HCT116 (cell line): ENCODE measurements at regions not wholly inside any gene's neighbourhood (a gene's known extent, or its start where the extent isn't known, plus 50 kb on each side); places are given as distances from the start of the nearest gene placed in this dataset.
A peak's percentile ranks its signal among the peaks of the same experiment; 100 is the strongest.

ENCODE experiments used
- ATAC-seq: fragments of 200-7000 bp; cut with Tn5 transposase; 2 replicates; pipeline ENCODE4 v1.9.1; 2020; ENCODE audit warnings: mild to moderate bottlenecking, moderate library complexity
- BruUV-seq: library from RNA; stranded (reverse); fragments of 400-500 nt; replicated peaks from 2 replicates; lab custom pipeline; 2021; lab: Mats Ljungman, UMichigan
- CTCF ChIA-PET: fragments of 300-600 bp; sonication (Branson Sonifier 250); formaldehyde crosslinking; loops from one replicate; lab custom pipeline; 2021; ENCODE audit warnings: antibody characterized with exemption; lab: Charles Lee
- POLR2A ChIA-PET: fragments of 300-600, 350-600 bp; sonication (Branson Sonifier 250); formaldehyde crosslinking; loops from one replicate; lab custom pipeline; 2021; ENCODE audit warnings: antibody characterized with exemption; lab: Charles Lee
- RAD21 ChIA-PET, 2 experiments: fragments of 300-600 bp; sonication (Branson Sonifier 250); formaldehyde crosslinking; loops; one replicate each; lab custom pipeline; 2023; ENCODE audit warnings: low total read pairs in 2 of 2; ENCODE audit not compliant: uncharacterized antibody in 2 of 2, unreplicated experiment in 2 of 2, low non-redundant PET in 1 of 2; lab: Charles Lee
- DNase-seq: peaks from one replicate; pipeline ENCODE4 v3.0.0-alpha.2; 2010; ENCODE audit warnings: low read depth, low spot score
- H2AFZ ChIP-seq: fragments of 200-600 bp; shearing (Covaris generic), sonication (generic); 2 replicates; pipeline ENCODE4 v1.6.1; 2017; ENCODE audit warnings: low read depth, mixed run types, mixed read lengths, antibody characterized with exemption, low read length; ENCODE audit not compliant: poor library complexity, severe bottlenecking
- H3K27ac ChIP-seq: 2 replicates; pipeline ENCODE4 v1.5.1; 2012; ENCODE audit warnings: low read depth, low read length
- H3K27me3 ChIP-seq: fragments of 200-600 bp; sonication (generic); 2 replicates; pipeline ENCODE4 v1.6.1; 2016; ENCODE audit warnings: mixed run types, low read length, mixed read lengths; ENCODE audit not compliant: insufficient read depth
- H3K36me3 ChIP-seq, 2 experiments: fragments of 200-500 bp in 1 of 2; fragments of 200-600 bp in 1 of 2; sonication (Bioruptor generic) in 1 of 2; sonication (generic) in 1 of 2; 2 replicates each; pipeline versions ENCODE4 v1.5.1 to v1.6.1; 2014 to 2016; ENCODE audit warnings: low read length in 2 of 2, inconsistent platforms in 1 of 2, mixed read lengths in 1 of 2, mixed run types in 1 of 2; ENCODE audit not compliant: insufficient read depth in 2 of 2, control insufficient read depth in 1 of 2
- H3K4me1 ChIP-seq, 2 experiments: fragments of 200-600 bp in 1 of 2; sonication (generic) in 1 of 2; 2 replicates each; pipeline versions ENCODE4 v1.5.1 to v1.6.1; 2012 to 2017; ENCODE audit warnings: low read length in 2 of 2, inconsistent platforms in 1 of 2, mild to moderate bottlenecking in 1 of 2, mixed read lengths in 1 of 2, mixed run types in 1 of 2, moderate library complexity in 1 of 2; ENCODE audit not compliant: insufficient read depth in 2 of 2, control insufficient read depth in 1 of 2
- H3K4me2 ChIP-seq: fragments of 200-600 bp; sonication (generic); 2 replicates; pipeline ENCODE4 v1.6.1; 2017; ENCODE audit warnings: mixed run types, low read length, mixed read lengths
- H3K4me3 ChIP-seq, 2 experiments: fragments of 200-600 bp in 1 of 2; sonication (generic) in 1 of 2; replicated peaks in 1 of 2; 2 replicates each; pipeline ENCODE4 v1.5.1; 2011 to 2016; ENCODE audit warnings: low read length in 2 of 2, control low read depth in 1 of 2, low read depth in 1 of 2, mild to moderate bottlenecking in 1 of 2, mixed read lengths in 1 of 2, mixed run types in 1 of 2
- H3K79me2 ChIP-seq: fragments of 200-600 bp; sonication (generic); 2 replicates; pipeline ENCODE4 v1.6.1; 2017; ENCODE audit warnings: mild to moderate bottlenecking, mixed run types, low read length, moderate library complexity, mixed read lengths; ENCODE audit not compliant: insufficient read depth
- H3K9ac ChIP-seq: fragments of 200-600 bp; sonication (generic); 2 replicates; pipeline ENCODE4 v1.6.1; 2016; ENCODE audit warnings: low read length, mixed read lengths
- H3K9me2 ChIP-seq: fragments of 200-600 bp; sonication (generic), shearing (Covaris generic); 2 replicates; pipeline ENCODE4 v1.6.1; 2017; ENCODE audit warnings: mixed run types, mild to moderate bottlenecking, moderate library complexity; ENCODE audit not compliant: insufficient read depth
- H3K9me3 ChIP-seq, 2 experiments: fragments of 200-500 bp in 1 of 2; fragments of 200-600 bp in 1 of 2; sonication (Bioruptor generic) in 1 of 2; sonication (generic) in 1 of 2; 2 replicates each; pipeline ENCODE4 v1.6.1; 2014 to 2017; ENCODE audit warnings: low read length in 2 of 2, mixed read lengths in 2 of 2, inconsistent platforms in 1 of 2, low read depth in 1 of 2, mild to moderate bottlenecking in 1 of 2, mixed run types in 1 of 2, moderate library complexity in 1 of 2; ENCODE audit not compliant: control insufficient read depth in 1 of 2, insufficient read depth in 1 of 2
- H4K20me1 ChIP-seq: fragments of 200-600 bp; sonication (generic), shearing (Covaris generic); 2 replicates; pipeline ENCODE4 v1.6.1; 2017; ENCODE audit warnings: mixed run types, mild to moderate bottlenecking, moderate library complexity; ENCODE audit not compliant: insufficient read depth
- POLR2AphosphoS5 ChIP-seq: IDR thresholded peaks from 2 replicates; pipeline ENCODE4 v1.6.1; 2011; ENCODE audit warnings: mild to moderate bottlenecking, low read depth, low read length, moderate library complexity
- SP1 ChIP-seq: IDR thresholded peaks from 2 replicates; pipeline ENCODE4 v1.6.1; 2012; ENCODE audit warnings: low read depth
- TCF7L2 ChIP-seq: IDR thresholded peaks from 2 replicates; pipeline ENCODE4 v1.7.0; 2011; ENCODE audit warnings: borderline replicate concordance, inconsistent platforms; ENCODE audit not compliant: insufficient read depth, insufficient read length; ENCODE audit errors: extremely low read depth
- intact Hi-C: fragments of 100-400 bp; cut with micrococcal nuclease; formaldehyde crosslinking; loops from 2 replicates; pipeline ENCODE4 v1.10.0; 2022
- TF ChIP-seq, protein P1 (sequence below): IDR thresholded peaks from 2 replicates; pipeline ENCODE4 v1.6.1; 2011; ENCODE audit warnings: mild to moderate bottlenecking, low read length, moderate library complexity; ENCODE audit not compliant: insufficient replicate concordance; ENCODE audit errors: extremely low read depth

DNA sequence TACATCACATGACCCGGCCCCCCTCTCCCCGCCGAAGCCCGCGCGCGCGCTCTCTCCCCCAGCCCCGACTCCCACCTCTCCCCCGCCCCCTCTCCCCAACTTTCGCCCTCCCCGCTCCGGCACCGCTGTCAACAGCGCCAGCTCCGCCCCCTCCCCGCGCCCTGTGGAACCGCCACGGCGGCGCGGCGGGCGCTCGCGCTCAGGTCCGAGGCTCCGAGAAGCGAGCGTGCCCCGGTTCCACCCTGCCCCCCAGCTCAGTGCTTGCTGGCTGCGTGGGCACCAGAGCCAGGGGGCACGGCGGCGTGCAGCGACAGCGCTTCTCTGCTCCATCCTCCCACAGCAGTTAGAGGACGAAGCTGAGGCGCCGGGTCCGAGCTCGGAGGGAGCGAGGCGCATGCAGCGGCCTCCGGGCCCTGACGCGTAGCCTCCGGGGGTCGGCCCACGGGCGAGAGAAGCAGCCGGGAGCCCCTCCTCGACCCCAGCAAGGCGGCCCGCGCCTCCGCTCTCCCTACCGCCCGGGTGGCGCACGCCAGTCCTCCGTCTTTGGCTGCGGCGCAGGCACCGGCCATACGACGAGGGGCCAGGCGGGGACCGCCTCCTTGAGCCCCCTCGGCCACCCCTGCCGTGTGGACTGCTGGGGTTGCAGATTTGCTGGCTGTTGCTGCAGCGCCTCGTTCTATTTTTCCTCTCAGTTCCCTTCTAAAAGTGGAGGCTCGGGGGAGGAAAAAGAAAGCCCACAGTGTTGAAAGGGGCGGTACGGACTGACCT is 109.5 kb downstream of the KCNRG start:
- ChIA-PET RAD21 (interaction anchor here (0.6 to 0.8 kb wide), 2 partner anchors 128 to 332 kb away, joined by 4 to 5 read pairs; partner anchors contain the start of gene TRIM13 (in 1 of the 2)), POLR2A (interaction anchor here (0.8 to 2.7 kb wide), 3 partner anchors 23 to 128 kb away, joined by 3 to 11 read pairs (median 3); partner anchors contain the start of gene TRIM13), CTCF (interaction anchor here (0.6 to 1.1 kb wide), 3 partner anchors 42 to 788 kb away, joined by 3 to 6 read pairs (median 3); no protein-coding TSS in a partner anchor)
- Histone ChIP-seq H3K4me3 (peak overlapping the region; percentile 52 to 76), H3K27ac (peak overlapping the region; percentile 99), H3K4me2 (peak overlapping the region; percentile 80), H3K9me2 (no peaks in the 10 kb centered on the region), H3K27me3 (no peaks in the 10 kb centered on the region), H2AFZ (no peak overlapping the region), H3K9me3 (no peaks in the 10 kb centered on the region), H3K79me2 (peaks cover 13% of the 10 kb centered on the region), H4K20me1 (no peaks in the 10 kb centered on the region), H3K36me3 (no peaks in the 10 kb centered on the region), H3K9ac (peak overlapping the region; percentile 80), H3K4me1 (peaks cover 17 to 34% of the 10 kb centered on the region in 2 experiments)
- intact Hi-C loops: loop anchor here (2.0 to 10.0 kb wide), 2 partner anchors 42 to 130 kb away; partner anchors contain the start of gene TRIM13
- no peak for TF ChIP-seq SP1
- no peak for TF ChIP-seq TCF7L2
- TF ChIP-seq POLR2AphosphoS5: peak; percentile 44; the same call in 1 of the 2 replicates
- TF ChIP-seq, protein P1, sequence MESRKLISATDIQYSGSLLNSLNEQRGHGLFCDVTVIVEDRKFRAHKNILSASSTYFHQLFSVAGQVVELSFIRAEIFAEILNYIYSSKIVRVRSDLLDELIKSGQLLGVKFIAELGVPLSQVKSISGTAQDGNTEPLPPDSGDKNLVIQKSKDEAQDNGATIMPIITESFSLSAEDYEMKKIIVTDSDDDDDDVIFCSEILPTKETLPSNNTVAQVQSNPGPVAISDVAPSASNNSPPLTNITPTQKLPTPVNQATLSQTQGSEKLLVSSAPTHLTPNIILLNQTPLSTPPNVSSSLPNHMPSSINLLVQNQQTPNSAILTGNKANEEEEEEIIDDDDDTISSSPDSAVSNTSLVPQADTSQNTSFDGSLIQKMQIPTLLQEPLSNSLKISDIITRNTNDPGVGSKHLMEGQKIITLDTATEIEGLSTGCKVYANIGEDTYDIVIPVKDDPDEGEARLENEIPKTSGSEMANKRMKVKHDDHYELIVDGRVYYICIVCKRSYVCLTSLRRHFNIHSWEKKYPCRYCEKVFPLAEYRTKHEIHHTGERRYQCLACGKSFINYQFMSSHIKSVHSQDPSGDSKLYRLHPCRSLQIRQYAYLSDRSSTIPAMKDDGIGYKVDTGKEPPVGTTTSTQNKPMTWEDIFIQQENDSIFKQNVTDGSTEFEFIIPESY: no peak
- peak; percentile 28 for ATAC-seq
- no TSS peak for BruUV-seq
- no peak for DNase-seq
